Lung (tissue), 11 donors: ENCODE measurements at regions not wholly inside any gene's neighbourhood (a gene's known extent, or its start where the extent isn't known, plus 50 kb on each side); places are given as distances from the start of the nearest gene placed in this dataset.

Experiments
- ATAC-seq: fragments of 200-7000 bp; cut with Tn5 transposase; one replicate; pipeline ENCODE4 v1.9.1; 2020; ENCODE audit warnings: moderate number of reproducible peaks; ENCODE audit not compliant: insufficient read depth, low FRiP score
- DNase-seq, 3 donors: peaks; one replicate each; pipeline ENCODE4 v3.0.0-alpha.2; 2013 to 2017
- H3K27ac ChIP-seq, 2 donors: one replicate each; pipeline ENCODE4 v1.5.1; 2013; ENCODE audit warnings: mild to moderate bottlenecking in 2 of 2, moderate library complexity in 2 of 2, control low read depth in 1 of 2, inconsistent platforms in 1 of 2, low read depth in 1 of 2, low read length in 1 of 2
- H3K27me3 ChIP-seq, 3 donors: one replicate each; pipeline ENCODE4 v1.5.1; 2013; ENCODE audit warnings: low read length in 2 of 3; ENCODE audit not compliant: control insufficient read depth in 3 of 3, insufficient read depth in 3 of 3
- H3K36me3 ChIP-seq, 4 donors: one replicate each; pipeline ENCODE4 v1.5.1; 2013; ENCODE audit warnings: low read length in 4 of 4, mild to moderate bottlenecking in 1 of 4, moderate library complexity in 1 of 4; ENCODE audit not compliant: control insufficient read depth in 4 of 4, insufficient read depth in 4 of 4
- H3K4me1 ChIP-seq, 5 donors: one replicate each; pipeline ENCODE4 v1.5.1; 2013; ENCODE audit warnings: low read length in 5 of 5, mild to moderate bottlenecking in 2 of 5, moderate library complexity in 1 of 5; ENCODE audit not compliant: control insufficient read depth in 5 of 5, insufficient read depth in 5 of 5
- H3K4me3 ChIP-seq: one replicate; pipeline ENCODE4 v1.5.1; 2013; ENCODE audit warnings: mild to moderate bottlenecking, control low read depth, moderate library complexity
- H3K9ac ChIP-seq, 2 donors: one replicate each; pipeline ENCODE4 v1.5.1; 2013; ENCODE audit warnings: low read length in 2 of 2, control low read depth in 1 of 2; ENCODE audit not compliant: insufficient read depth in 1 of 2
- H3K9me3 ChIP-seq, 4 donors: one replicate each; pipeline ENCODE4 v1.5.1; 2013; ENCODE audit warnings: low read length in 3 of 4, mild to moderate bottlenecking in 1 of 4, moderate library complexity in 1 of 4; ENCODE audit not compliant: control insufficient read depth in 4 of 4, insufficient read depth in 3 of 4
- WGBS, 2 donors: extraction: QIAGEN DNeasy Blood & Tissue Kit; methylation state at CpG; one replicate each; pipeline ENCODE4 v1.1.7; 2013; 5-methylcytosine and 5-hydroxymethylcytosine counted together
- TF ChIP-seq, protein P1 (sequence below): IDR thresholded peaks from 2 replicates; pipeline ENCODE4 v1.5.1; 2012; ENCODE audit warnings: mild to moderate bottlenecking; ENCODE audit errors: control extremely low read depth, extremely low read depth
- donor health status: control.
- donor health status: control.
- donor health status: Bipolar disorder and iron deficiency.
- donor health status: healthy.
- donor health status: DM: yes; HTN: yes; CAD: no.

DNA sequence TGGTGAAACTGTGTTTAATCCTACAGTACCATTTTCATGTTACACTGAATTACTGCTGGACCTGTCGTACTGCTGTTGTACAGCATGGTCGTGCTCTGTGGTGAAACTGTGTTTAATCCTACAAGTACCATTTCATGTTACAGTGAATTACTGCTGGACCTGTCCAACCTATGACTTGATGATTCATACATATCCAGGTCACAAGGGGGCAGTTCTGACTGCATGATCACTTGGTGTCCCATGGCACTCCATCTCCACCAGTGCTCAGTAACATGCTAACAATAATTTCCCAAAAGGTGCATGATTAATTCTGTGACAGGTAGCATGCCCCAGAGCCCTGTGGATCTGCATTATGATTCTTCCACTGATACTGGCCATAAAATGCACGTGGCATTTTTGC, 101.6 kb downstream of the ADCYAP1 start:
- DNase-seq (no peak), ATAC-seq (no peak)
- no peak overlapping the region for H3K4me3 ChIP-seq
- TF ChIP-seq, protein P1, sequence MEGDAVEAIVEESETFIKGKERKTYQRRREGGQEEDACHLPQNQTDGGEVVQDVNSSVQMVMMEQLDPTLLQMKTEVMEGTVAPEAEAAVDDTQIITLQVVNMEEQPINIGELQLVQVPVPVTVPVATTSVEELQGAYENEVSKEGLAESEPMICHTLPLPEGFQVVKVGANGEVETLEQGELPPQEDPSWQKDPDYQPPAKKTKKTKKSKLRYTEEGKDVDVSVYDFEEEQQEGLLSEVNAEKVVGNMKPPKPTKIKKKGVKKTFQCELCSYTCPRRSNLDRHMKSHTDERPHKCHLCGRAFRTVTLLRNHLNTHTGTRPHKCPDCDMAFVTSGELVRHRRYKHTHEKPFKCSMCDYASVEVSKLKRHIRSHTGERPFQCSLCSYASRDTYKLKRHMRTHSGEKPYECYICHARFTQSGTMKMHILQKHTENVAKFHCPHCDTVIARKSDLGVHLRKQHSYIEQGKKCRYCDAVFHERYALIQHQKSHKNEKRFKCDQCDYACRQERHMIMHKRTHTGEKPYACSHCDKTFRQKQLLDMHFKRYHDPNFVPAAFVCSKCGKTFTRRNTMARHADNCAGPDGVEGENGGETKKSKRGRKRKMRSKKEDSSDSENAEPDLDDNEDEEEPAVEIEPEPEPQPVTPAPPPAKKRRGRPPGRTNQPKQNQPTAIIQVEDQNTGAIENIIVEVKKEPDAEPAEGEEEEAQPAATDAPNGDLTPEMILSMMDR = no peak
- H3K9ac ChIP-seq = no peak overlapping the region
- no peaks in the 10 kb centered on the region for H3K36me3 ChIP-seq
- no peaks in the 10 kb centered on the region for H3K27me3 ChIP-seq
- H3K9me3 ChIP-seq = no peaks in the 10 kb centered on the region
- WGBS, 2 donors = 76 to 77% methylated on average over 3 of the region's 3 CpGs
- H3K27ac ChIP-seq = no peak overlapping the region
- H3K4me1 ChIP-seq = no peaks in the 10 kb centered on the region

DNA sequence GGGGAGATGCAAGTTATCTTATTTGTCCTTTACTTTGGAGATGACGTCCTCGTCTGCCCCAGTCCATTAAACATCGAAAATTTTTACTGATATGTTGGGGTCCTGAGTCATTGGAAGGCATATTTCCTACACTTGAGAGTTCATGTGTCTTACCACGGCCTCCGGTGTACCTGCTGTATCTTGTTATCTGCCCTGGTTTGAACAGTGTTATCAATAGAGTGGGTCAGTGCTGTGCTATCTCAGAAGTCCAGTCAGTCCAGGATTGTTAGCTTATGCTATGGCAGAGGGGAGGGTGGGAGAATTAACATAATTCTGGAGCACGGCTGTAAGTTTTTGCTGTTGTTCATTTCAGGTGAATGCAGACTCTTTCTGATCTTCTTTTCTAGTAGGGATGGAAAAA, 102.3 kb downstream of the ADCYAP1 start:
- H3K4me3 ChIP-seq = no peak overlapping the region
- H3K9me3 ChIP-seq = no peaks in the 10 kb centered on the region
- no peaks in the 10 kb centered on the region for H3K27me3 ChIP-seq
- no peaks in the 10 kb centered on the region for H3K36me3 ChIP-seq
- 81 to 87% methylated on average over 6 of the region's 6 CpGs for WGBS, 2 donors
- no peak for ATAC-seq
- TF ChIP-seq, protein P1 = no peak
- H3K9ac ChIP-seq = no peak overlapping the region
- H3K27ac ChIP-seq = no peak overlapping the region
- no peak for DNase-seq
- no peaks in the 10 kb centered on the region for H3K4me1 ChIP-seq

DNA sequence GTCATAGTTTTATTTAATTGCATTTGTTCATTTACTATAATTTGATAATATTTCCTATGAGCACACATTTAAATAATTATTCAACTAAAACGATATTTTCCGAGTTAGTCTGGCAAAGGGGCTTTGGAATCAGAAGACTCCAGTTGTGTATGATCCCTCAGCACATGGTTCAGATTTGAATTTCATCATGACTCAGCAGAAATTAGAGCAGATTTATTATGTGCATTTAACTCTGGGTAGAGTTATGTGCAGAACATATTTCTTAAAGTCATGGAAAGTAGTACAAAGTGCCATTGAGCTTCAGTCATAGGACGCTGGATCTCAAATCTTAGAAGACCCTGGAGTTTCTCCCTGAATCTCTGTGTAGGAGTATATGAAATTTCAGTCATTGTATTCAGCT, 106.7 kb downstream of the ADCYAP1 start:
- H3K9ac ChIP-seq = no peak overlapping the region
- WGBS, 2 donors = 77 to 91% methylated on average over 3 of the region's 3 CpGs
- no peaks in the 10 kb centered on the region for H3K36me3 ChIP-seq
- no peak overlapping the region for H3K27ac ChIP-seq
- no peak overlapping the region for H3K4me3 ChIP-seq
- H3K27me3 ChIP-seq = no peaks in the 10 kb centered on the region
- no peaks in the 10 kb centered on the region for H3K9me3 ChIP-seq
- DNase-seq = no peak
- H3K4me1 ChIP-seq = peaks cover 0 to 10% (median 5%) of the 10 kb centered on the region in 5 donors
- TF ChIP-seq, protein P1 = no peak
- ATAC-seq = no peak

DNA sequence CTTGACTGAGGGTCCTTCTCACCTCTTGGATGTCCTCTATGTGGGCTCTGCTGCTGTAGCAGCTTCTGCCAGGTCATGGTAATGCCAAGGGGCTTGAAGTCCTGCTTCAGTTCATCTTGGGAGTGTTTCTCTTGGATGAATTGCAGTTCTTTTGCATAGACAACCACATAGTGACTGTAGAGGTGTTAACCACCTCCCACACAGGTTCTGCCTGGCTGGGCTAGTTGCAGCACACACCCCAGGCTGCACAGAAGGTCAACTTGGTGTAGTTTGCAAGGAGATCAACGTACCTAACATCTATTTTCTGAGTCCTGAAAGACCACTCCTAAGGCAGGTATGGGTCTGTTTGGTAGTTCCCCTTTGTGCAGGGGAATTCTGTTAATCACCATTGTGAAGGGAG, 108.1 kb downstream of the ADCYAP1 start:
- Histone ChIP-seq H3K27ac (no peak overlapping the region), H3K9me3 (no peaks in the 10 kb centered on the region), H3K27me3 (no peaks in the 10 kb centered on the region), H3K4me1 (peaks cover 0 to 10% (median 5%) of the 10 kb centered on the region in 5 donors), H3K9ac (no peak overlapping the region), H3K36me3 (no peaks in the 10 kb centered on the region), H3K4me3 (no peak overlapping the region)
- TF ChIP-seq, protein P1 = no peak
- DNase-seq (no peak), ATAC-seq (no peak)
- 54 to 69% methylated on average over 1 of the region's 1 CpG for WGBS, 2 donors
